GM13977 (cell line): ENCODE measurements at regions not wholly inside any gene's neighbourhood (a gene's known extent, or its start where the extent isn't known, plus 50 kb on each side); places are given as distances from the start of the nearest gene placed in this dataset.

Experiments used
- DNase-seq: peaks from one replicate; pipeline ENCODE4 v3.0.0; 2012; ENCODE audit warnings: low spot score
- in situ Hi-C: fragments of 300-500 bp; cut with MboI; formaldehyde crosslinking; loops from one replicate; pipeline ENCODE4 v1.12.0; 2022; ENCODE audit warnings: low sequenced_read_pairs, low pct_unique_long_range_greater_than_20kb, mixed read lengths, inconsistent platforms; ENCODE audit not compliant: unreplicated experiment
- TF ChIP-seq, protein P1 (sequence below): IDR thresholded peaks from 2 replicates; pipeline ENCODE4 v1.5.1; 2012; ENCODE audit warnings: mild to moderate bottlenecking, control low read depth; ENCODE audit not compliant: insufficient read depth; ENCODE audit errors: extremely low read depth, missing control alignments

DNA sequence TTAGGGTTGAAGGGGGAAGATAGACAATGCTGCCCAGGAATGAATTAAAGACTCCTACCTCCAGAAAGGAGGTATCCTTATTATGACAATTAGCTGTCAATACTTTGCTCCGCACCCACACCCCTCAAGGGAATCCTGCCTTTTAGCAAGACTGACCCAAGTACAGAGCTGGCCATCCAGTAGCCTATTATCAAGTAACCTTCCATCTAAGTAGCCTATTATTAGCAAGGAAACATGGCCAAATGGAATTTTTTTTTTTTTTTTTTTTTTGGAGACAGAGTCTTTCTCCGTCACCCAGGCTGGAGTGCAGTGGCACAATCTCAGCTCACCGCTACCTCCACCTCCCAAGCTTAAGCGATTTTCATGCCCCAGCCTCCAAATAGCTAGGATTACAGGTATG is 161.3 kb downstream of the PMP22 start:
- no peak for DNase-seq
- in situ Hi-C loops = no loop called here
- TF ChIP-seq, protein P1, sequence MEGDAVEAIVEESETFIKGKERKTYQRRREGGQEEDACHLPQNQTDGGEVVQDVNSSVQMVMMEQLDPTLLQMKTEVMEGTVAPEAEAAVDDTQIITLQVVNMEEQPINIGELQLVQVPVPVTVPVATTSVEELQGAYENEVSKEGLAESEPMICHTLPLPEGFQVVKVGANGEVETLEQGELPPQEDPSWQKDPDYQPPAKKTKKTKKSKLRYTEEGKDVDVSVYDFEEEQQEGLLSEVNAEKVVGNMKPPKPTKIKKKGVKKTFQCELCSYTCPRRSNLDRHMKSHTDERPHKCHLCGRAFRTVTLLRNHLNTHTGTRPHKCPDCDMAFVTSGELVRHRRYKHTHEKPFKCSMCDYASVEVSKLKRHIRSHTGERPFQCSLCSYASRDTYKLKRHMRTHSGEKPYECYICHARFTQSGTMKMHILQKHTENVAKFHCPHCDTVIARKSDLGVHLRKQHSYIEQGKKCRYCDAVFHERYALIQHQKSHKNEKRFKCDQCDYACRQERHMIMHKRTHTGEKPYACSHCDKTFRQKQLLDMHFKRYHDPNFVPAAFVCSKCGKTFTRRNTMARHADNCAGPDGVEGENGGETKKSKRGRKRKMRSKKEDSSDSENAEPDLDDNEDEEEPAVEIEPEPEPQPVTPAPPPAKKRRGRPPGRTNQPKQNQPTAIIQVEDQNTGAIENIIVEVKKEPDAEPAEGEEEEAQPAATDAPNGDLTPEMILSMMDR = no peak

DNA sequence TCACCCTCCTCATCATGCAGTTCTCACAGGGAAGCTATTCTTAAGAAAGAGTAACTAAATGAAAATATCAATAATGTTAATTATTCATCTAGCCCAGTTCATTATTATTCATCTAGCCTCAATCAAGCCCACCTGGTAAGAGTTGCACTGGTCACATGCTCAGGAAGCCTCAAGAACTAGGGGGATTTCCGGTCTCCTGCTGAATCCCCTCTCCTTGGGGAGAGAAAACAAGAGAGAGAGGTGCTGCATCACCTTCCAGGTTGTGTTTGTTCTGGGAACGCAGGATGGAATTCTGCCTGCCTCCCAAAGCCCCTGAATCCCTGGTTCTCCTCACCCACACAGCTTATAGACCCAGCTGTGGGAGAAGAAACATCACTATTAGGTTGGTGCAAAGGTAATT is 164.0 kb downstream of the PMP22 start:
- no peak for DNase-seq
- TF ChIP-seq, protein P1 = no peak
- in situ Hi-C loops = no loop called here

DNA sequence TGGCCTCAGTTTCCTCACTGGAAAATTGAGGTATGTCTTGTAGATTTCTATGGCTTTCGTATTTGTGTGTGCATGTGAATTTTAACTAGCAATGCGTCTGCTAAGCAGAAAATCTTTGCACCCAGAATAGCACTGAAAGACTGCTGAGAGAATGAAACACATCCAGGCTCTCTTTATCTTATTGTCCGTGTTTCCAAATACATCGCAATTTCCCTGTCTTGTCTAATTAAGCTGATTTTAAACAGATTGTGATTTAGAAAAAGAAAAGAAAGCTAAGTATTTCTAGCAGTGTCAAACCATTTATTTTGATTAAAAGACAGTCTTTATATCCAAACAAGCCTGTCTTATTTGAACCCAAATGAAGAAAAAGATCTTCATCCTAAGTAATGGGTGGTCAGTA is 168.6 kb downstream of the PMP22 start:
- no peak for DNase-seq
- in situ Hi-C loops = no loop called here
- TF ChIP-seq, protein P1 = no peak

DNA sequence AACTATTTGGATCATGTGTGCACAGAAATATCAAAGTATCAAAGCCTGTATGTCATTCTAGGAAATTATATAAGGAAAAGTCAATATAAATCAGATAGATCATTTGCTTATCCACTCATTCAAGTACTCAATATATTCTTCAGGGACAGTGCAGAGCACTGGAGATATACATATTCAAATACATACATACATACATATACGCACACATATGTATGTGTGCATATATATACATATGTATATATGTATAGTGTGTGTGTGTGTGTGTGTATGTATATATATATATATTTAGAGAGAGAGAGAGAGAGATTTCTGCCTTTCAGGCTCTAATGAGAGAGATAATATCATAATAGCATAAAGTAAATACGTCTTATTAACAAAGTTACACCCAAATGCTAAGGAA is 169.2 kb downstream of the PMP22 start:
- in situ Hi-C loops = no loop called here
- TF ChIP-seq, protein P1 = no peak

DNA sequence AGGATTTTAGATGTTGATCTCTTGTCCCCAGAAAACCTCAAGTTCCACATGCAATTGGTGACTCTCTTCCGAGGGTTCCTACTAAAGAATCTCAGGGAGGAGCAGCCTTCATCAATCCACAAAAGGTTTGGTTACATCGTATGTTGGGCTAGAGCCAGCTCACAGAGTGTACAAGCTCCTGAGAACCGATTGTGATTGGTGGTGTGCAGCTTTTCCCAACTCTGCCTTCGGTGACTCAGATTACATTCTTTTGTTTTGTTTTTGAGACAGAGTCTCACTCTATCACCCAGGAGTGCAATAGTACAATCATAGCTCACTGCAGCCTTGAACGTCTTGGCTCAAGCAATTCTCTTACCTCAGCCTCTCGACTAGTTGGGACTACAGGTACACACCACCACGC is 172.4 kb downstream of the PMP22 start:
- in situ Hi-C loops = no loop called here
- no peak for DNase-seq
- TF ChIP-seq, protein P1 = no peak

More for the DNA sequence above, 169.2 kb downstream of the PMP22 start:
- DNase-seq = no peak

DNA sequence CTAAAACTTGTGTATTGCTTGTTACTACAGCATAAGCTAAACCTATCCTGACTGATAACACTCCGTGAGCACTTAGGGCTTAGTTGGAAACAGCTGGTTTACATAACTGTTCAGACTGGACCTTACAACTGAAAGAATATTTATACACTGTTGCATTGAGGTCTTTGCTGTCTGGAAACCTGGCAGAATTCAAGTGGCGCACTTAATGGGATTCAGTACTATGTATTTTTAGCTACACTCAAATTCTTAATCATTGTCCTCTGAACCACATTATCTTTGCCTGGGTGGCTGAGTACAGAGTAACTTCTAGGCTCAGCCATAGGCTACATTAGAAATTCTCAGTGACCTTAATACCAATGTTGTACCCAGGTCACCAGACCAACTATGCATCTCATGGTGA is 172.9 kb downstream of the PMP22 start:
- in situ Hi-C loops = no loop called here
- TF ChIP-seq, protein P1 = no peak
- no peak for DNase-seq

DNA sequence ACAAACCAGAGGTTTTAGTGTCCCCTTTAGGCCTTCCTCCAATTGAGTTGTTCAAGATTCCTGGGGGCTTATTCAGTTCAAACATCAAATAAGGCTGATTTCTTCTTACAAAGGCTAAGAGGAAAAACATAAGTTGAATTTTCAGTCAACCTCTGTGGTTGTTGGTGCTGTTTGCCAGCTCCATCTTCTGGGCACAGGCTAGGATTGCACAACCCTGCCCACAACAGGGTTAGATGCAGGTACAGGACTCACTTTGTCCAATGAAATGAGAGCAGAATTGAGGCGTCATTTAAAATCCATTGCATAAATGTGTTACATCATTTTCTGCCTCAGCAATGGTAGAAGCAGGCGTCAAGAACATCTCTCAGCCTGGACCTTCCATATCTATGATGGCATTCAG is 173.3 kb downstream of the PMP22 start:
- in situ Hi-C loops = no loop called here
- TF ChIP-seq, protein P1 = no peak
- DNase-seq = no peak
